ENCODE measurements at regions not wholly inside any gene's neighbourhood (a gene's known extent, or its start where the extent isn't known, plus 50 kb on each side); places are given as distances from the start of the nearest gene placed in this dataset.

DNA sequence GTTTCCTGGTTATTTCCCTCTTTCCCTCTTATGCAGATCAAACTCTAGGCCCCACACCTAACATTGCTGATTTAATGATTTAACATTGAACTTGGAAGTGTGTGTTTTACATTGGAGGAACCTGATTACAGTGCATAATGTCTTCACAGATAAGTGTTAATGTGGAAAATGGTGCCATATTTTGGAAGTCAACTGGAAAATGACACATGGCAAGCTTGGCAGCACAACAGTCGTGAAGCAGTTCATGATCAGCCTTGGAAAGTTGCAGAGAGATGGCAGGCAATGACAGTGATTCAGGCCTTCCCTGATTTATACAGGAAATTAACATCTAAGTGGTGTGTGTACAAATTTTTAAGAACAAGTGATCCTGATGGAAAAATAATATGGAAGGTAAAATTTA lies 80.0 kb upstream of the CTNND2 start:
- no peaks in the 10 kb centered on the region for H3K36me3 Mint-ChIP-seq (ENCODE audit: low read depth)
- H3K9me3 Mint-ChIP-seq, result no peaks in the 10 kb centered on the region
- H3K4me1 Mint-ChIP-seq, result no peaks in the 10 kb centered on the region
- H3K27me3 Mint-ChIP-seq (ENCODE audit: low read depth), result no peaks in the 10 kb centered on the region
- H3K4me3 Mint-ChIP-seq, result no peak overlapping the region
- TF ChIP-seq, protein P1, sequence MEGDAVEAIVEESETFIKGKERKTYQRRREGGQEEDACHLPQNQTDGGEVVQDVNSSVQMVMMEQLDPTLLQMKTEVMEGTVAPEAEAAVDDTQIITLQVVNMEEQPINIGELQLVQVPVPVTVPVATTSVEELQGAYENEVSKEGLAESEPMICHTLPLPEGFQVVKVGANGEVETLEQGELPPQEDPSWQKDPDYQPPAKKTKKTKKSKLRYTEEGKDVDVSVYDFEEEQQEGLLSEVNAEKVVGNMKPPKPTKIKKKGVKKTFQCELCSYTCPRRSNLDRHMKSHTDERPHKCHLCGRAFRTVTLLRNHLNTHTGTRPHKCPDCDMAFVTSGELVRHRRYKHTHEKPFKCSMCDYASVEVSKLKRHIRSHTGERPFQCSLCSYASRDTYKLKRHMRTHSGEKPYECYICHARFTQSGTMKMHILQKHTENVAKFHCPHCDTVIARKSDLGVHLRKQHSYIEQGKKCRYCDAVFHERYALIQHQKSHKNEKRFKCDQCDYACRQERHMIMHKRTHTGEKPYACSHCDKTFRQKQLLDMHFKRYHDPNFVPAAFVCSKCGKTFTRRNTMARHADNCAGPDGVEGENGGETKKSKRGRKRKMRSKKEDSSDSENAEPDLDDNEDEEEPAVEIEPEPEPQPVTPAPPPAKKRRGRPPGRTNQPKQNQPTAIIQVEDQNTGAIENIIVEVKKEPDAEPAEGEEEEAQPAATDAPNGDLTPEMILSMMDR (IDR thresholded peaks at IDR 0.05; ENCODE audit: unreplicated experiment in 3 of 3), result no peak
- no peak overlapping the region for H3K27ac Mint-ChIP-seq

DNA sequence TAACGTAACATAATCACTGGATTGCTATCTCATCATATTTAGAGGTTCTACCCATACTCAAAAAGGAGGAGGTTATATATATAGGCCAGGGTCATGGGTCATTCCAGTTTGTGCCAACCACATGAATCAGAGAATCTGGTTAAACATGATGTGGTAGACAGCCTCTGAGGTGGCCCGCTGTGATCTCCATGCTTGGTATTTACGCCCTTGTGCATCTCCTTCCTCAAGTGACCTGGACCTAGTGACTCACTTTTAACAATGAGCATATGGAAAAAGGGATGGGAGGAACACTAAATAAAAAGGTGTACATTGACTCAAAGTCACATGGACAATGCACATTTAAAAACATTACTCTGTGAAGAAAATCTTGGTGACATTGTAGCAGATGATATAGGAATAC lies 77.7 kb upstream of the CTNND2 start:
- H3K9me3 Mint-ChIP-seq, result no peaks in the 10 kb centered on the region
- no peaks in the 10 kb centered on the region for H3K36me3 Mint-ChIP-seq (ENCODE audit: low read depth)
- H3K27ac Mint-ChIP-seq, result no peak overlapping the region

DNA sequence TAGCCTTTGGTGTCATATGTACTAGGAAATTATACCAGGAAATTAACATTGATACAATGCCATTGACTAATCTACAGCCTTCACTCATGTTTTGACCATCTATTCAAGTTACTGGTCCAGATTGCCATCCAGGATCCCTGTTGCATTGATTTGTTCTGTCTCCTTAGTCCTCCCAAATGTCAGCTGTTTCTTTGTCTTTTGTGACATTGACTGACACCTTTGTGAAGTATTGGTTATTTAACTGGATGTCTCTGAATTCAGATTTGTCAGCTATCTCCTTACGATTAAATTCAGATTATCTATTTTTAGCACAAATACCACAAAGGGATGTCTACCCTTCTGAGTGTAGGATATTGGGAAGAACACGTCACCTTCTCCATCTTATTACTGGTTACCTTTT lies 73.7 kb upstream of the CTNND2 start:
- Mint-ChIP-seq H3K9me3 (no peaks in the 10 kb centered on the region), H3K36me3 (ENCODE audit: low read depth) (no peaks in the 10 kb centered on the region), H3K27me3 (ENCODE audit: low read depth) (peaks cover 3% of the 10 kb centered on the region), H3K4me3 (no peak overlapping the region), H3K4me1 (no peaks in the 10 kb centered on the region), H3K27ac (no peak overlapping the region)
- TF ChIP-seq, protein P1 (IDR thresholded peaks at IDR 0.05; ENCODE audit: unreplicated experiment in 3 of 3), result no peak

More for the DNA sequence above, 77.7 kb upstream of the CTNND2 start:
- no peaks in the 10 kb centered on the region for H3K27me3 Mint-ChIP-seq (ENCODE audit: low read depth)
- TF ChIP-seq, protein P1 (IDR thresholded peaks at IDR 0.05; ENCODE audit: unreplicated experiment in 3 of 3), result no peak
- H3K4me1 Mint-ChIP-seq, result no peaks in the 10 kb centered on the region
- H3K4me3 Mint-ChIP-seq, result no peak overlapping the region

DNA sequence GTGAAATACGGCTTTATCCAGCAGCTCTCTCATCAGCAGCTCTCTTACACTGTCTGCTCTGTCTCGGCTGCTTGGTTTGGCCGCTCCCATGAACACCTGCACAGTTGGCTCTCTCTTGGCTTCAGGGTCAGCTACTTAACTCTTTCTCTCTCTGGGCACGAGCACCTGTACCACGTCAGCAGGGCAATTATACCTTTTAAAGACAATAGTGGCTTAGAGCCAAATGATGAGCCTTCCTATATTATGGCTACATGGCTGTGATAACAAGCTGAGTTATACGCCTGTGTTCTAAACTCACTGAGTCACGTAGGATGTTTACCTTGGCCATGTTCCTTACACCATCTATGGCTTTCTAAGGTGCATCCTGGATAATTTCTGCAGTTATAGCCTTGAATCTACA lies 69.2 kb upstream of the CTNND2 start:
- H3K36me3 Mint-ChIP-seq (ENCODE audit: low read depth), result no peaks in the 10 kb centered on the region
- TF ChIP-seq, protein P1 (IDR thresholded peaks at IDR 0.05; ENCODE audit: unreplicated experiment in 3 of 3), result no peak
- no peaks in the 10 kb centered on the region for H3K4me1 Mint-ChIP-seq
- peaks cover 3% of the 10 kb centered on the region for H3K27me3 Mint-ChIP-seq (ENCODE audit: low read depth)
- H3K4me3 Mint-ChIP-seq, result no peak overlapping the region
- H3K27ac Mint-ChIP-seq, result no peak overlapping the region
- no peaks in the 10 kb centered on the region for H3K9me3 Mint-ChIP-seq

DNA sequence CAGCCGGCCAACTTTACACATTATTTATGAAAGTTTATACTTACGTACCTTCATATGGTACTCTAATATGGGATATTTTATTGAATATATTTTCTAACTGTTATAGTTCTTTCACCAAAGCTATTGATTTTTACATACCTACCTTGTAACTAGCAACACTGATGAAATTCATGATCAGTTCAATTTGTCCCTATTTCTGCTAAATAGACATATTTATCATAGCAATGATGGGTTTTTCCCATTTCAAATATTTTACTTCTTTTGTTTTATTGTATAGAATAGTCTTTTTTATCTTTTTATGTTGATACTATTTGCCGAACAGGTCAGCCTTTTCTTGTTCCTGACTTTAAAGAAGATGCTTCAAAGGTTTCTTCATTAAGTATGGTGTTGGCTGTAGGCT lies 59.0 kb upstream of the CTNND2 start:
- H3K36me3 Mint-ChIP-seq (ENCODE audit: low read depth), result no peaks in the 10 kb centered on the region
- no peaks in the 10 kb centered on the region for H3K4me1 Mint-ChIP-seq
- H3K27ac Mint-ChIP-seq, result no peak overlapping the region
- H3K9me3 Mint-ChIP-seq, result no peaks in the 10 kb centered on the region
- no peaks in the 10 kb centered on the region for H3K27me3 Mint-ChIP-seq (ENCODE audit: low read depth)
- H3K4me3 Mint-ChIP-seq, result no peak overlapping the region
- TF ChIP-seq, protein P1 (IDR thresholded peaks at IDR 0.05; ENCODE audit: unreplicated experiment in 3 of 3), result no peak

DNA sequence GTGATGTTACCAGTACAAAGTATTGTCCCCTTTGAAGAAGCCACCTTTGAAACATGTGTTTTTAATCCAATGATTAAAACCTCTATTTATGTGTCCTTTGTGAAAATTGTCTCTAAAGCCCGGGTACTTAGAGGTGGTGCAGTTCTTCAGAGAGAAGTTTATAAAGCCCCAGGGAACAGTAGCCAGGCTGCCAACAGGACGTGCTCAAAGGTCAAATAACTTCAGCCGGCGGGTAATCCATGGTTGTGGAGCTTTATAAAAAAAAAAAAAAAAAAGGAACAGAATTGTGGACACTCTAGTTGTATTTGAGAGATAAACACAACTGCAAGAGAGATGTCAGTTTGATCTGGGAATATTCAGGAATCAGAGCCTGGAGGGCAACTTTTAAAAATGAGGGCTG lies 57.9 kb upstream of the CTNND2 start:
- TF ChIP-seq, protein P1 (IDR thresholded peaks at IDR 0.05; ENCODE audit: unreplicated experiment in 3 of 3), result no peak
- Mint-ChIP-seq H3K4me3 (no peak overlapping the region), H3K4me1 (no peaks in the 10 kb centered on the region), H3K27me3 (ENCODE audit: low read depth) (no peaks in the 10 kb centered on the region), H3K36me3 (ENCODE audit: low read depth) (no peaks in the 10 kb centered on the region), H3K9me3 (no peaks in the 10 kb centered on the region), H3K27ac (no peak overlapping the region)

Measured in nephron (organoid).